Suppressor macrophage treated with lipopolysaccharide for 4 hours (primary cell): ENCODE measurements at regions not wholly inside any gene's neighbourhood (a gene's known extent, or its start where the extent isn't known, plus 50 kb on each side); places are given as distances from the start of the nearest gene placed in this dataset.
"Not testable (repeated sequence)": the region's sequence is repeated elsewhere in the genome, so short reads cannot be mapped to it uniquely, and the experiment has no call there.

Source experiments
- DNase-seq: peaks from one replicate; pipeline ENCODE4 v3.0.0-alpha.2; 2020

GRCh38 chr7:153392726-153393125 lies 633.2 kb downstream of the ACTR3B start:
- DNase-seq, result no peak

DNA sequence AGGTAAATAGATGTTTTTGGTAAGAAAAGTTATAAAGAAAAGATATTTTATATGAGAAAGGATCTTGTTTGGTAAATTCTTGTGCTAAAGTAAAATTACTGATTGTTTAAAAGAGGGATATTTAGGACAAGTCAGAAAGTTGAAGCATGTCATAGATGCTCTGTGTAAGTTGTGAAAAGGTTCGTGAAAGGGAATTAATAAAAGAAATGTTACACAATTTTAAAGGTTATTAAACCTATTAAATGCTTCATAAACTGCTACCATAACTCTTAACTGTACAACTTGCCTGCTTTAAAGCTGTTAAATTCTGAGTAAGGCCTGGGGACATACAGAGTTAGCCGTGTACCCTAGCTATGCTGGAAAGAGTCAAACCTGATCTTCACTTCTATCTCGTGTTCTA lies 634.1 kb downstream of the ACTR3B start:
- DNase-seq, result no peak

DNA sequence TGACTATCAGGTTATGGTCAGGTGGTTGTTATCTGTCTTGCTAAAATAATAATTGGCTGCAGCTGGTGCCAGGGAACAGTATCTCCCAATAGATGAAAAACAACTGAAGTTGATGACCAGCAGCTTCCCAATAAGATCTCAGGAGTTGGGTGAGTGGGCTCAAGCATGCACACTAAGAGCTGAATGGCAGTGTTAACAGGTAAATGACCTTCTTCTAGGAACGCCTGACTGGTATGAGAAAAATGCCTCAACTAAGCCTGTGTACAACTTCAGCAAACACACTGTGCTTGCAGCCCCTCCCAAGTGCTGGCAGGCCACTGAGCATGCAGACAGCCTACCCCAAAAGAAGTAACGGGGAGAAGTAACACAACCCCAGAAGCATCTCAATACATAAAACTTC lies 636.9 kb downstream of the ACTR3B start:
- DNase-seq, result no peak

DNA sequence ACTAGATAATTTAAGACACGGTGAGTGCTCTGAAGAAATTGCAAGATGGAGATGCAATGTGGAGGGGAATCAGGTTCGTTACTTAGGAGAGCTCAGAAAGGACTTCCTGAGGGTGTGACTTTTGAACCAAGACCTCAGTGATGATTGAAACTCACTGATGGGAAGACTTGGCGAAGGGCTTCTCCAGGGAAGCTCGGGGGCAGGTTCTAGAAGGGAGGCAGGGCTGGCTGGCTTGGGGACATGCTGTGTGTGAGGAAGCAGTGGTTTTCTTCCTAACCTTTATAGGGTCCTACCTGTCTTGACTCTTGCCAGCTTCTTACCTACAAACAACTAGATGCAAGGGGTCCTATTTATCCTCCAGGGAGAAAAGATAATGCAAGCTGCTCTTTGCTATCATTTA lies 637.9 kb downstream of the ACTR3B start:
- DNase-seq, result no peak

DNA sequence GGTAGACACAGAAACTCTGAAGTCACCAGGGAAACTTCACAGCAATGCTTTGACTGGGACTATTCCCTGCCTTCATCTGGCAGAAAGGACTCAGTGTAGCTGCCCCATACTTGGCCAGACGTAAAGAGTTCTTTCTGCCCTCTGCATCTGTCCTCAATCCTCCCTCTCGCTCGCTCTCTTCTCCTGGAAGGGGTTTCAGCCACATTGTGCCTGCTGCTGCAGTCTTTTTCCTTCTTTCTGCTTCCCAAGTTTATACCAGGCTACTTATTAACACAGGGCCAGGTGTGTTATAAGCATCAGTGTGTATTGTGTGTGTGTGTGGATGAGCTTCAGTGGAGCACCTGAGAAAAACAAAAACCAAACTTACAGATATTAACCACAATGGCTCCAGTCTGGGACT lies 638.4 kb downstream of the ACTR3B start:
- no peak for DNase-seq

DNA sequence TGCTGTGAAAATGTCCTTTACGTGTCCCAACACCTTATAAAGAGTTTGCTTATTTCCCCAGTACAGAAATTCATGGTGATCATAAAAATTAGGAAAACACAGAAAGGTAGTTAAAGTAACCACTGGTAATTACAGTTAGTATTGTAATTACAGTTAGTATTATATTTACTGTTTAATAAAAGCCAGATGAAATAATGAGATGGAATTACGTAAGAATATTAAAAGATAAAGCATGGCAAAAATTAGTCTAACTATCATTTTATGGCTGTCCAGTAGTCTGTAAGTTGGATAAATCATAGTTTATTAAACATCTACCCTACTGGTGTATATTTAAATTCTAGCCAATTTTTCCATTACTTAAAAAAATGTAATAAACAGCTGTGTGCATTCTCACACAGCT lies 638.8 kb downstream of the ACTR3B start:
- no peak for DNase-seq

DNA sequence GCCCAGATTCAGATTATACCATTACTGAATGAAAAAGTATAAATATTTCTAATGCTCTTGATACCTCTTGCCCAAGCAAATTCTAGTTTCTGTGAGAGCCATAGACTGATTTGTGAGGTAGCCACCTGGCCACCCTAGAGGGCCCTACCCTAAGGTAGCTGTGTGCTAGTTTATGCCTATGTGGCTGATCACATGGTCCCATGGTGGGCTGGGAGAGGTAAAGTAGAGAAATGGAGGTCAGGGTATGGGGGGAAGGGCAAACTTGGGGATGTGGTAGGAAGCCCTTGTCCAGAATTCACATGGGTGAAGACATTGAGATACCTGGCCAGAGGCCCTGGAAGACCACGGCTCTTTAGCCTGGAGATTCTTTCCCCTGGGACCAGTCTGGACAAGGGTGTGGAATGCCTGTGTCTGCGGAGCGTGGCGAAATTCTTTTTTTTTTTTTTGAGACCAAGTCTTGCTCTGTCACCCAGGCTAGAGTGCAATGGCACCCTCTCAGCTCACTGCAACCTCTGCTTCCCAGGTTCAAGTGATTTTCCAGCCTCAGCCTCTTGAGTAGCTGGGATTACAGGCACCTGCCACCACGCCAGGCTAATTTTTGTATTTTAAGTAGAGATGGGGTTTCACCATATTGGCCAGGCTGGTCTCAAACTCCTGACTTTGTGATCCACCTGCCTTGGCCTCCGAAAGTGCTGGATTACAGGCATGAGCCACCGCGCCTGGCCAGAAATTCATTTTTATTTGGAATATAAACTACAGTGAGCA lies 639.4 kb downstream of the ACTR3B start:
- no peak for DNase-seq

DNA sequence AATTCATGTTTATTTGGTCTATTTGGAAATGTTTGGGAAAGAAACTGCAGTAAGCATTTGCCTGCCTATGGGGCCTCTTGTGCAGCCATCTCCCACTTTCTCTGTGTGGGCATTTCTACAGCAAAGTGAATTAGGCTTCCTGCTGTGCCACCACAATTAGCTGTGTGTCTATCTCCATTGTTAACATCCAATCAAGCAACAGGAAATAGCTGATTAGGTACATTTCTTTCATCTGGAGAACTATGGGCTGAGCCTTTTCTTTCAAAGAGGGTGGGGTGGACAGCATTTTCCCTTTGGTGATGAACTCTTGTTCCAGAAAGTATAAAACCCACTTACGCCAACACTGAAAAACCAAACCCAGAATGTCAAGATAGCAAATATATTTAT lies 640.0 kb downstream of the ACTR3B start:
- no peak for DNase-seq

DNA sequence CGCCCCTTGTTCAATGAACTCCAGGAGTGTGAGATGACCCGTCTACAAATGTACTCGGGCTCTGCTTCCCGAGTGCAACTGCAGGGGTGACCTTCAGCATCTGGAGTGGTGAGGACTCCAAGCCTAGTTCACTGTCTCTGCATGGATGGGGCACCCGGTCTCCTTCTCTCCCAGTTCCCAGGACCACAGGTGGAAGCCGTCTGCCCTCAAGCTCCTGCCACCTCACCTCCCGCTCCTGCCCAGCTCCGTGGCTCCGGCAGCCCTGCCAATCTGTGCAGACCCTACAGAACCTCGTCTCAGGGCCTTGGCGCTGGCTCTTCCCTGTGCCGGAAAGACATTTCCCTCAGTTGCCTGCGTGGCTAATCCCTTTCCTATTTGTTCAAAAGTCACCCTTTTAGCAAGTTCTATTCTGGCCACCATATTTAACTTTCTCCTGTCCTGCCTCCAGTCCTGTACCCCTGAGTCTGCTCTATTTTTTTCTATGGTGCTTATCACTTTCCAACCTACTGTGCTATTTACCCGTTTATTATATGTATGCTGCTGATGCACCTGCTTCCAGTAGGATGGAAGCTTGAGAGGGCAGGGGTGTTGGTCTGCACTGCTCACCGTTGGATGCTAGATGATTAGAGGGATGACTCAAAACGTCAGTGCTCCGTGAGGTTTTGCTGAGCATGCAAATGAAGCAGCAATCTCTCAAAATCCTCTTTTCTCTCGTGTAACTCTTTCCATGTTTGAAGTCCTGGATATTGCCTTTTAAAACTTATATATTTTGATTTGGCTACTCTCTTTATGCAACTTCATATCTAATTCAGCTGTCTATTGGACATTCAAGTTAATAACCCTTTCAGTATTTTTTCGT lies 641.4 kb downstream of the ACTR3B start:
- no peak for DNase-seq

- no peak for DNase-seq
These were observed 642.5 kb downstream of the ACTR3B start for GRCh38 chr7:153401795-153402720.

DNA sequence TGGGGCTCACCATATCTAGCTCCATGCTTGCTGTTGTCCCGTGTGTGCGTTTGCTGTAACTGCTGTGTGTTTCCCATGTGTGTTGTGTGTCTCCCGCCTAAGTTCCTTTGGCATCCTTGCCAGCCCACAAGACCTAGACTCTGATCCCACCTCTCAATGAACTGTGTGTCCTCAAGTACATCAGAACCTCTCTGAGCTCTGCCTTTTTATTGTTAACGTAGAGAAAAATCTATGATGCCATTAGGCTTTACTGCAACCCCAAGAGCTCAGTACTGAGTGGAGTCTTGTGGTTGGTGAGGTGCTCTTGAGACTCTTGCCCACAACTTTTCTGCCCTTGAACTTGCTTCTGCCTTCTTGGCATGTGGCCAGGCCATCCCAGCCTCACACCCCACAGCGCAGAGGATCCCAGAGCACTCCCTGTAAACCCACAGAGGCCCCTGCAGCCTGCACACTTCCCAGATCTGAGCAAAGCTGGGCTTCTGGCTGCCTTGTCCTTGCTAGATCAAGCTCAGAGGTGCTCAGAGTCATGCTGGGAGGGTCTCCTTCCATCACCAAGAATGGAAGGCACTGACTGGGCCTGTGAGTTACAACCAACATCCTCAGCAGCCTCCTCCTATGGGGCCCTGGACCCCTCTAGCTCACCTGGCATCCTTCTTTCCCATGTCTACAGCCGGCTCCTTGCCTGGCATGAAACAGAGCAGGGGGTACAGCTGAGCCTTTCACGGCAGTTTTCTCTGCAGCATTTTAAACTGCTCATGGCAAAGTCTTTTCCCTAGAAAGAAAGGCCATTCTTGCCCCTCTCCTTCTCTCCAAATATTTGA lies 643.4 kb downstream of the ACTR3B start:
- no peak for DNase-seq

DNA sequence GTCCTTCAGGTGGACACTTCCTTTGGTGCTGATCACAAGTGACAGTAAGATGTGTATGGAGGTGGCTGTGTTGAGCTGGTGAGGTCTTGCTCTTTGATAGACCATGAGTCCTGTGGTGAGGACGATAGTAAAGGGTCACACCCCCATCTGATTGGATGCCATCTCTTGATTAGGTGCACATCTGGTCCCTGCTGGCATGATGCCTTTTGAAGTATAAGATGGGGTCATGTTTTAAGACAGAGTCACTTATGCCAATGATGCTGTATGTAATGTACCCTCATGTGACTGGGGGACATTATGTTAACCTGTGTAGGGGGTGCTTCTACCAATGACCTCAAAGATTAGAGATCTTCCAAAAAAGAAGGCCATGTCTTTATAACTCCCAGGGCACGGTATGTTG lies 644.6 kb downstream of the ACTR3B start:
- DNase-seq, result no peak

DNA sequence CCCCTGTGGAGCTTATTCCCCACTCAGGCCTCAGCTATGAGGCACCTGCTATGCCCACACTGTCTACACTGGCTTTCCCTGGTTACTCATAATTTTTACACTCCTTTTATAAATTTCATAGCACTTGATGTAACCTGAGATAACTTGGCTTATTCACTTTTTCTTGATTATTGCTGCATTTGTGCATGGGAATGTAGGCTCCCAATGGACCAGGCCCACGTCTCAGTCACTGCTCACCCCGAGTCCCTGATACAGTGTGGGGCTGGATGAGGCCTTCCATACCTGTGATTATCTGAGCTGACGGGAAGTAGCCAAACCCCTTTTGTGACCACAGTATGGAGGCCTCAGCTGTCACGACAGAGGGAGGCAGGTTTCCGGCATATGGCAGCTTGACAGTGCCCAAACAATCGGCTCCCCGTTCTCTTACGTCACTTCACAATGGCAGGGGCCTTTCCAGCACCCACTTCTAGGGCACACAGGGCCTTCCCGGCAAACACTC lies 645.3 kb downstream of the ACTR3B start:
- no peak for DNase-seq

DNA sequence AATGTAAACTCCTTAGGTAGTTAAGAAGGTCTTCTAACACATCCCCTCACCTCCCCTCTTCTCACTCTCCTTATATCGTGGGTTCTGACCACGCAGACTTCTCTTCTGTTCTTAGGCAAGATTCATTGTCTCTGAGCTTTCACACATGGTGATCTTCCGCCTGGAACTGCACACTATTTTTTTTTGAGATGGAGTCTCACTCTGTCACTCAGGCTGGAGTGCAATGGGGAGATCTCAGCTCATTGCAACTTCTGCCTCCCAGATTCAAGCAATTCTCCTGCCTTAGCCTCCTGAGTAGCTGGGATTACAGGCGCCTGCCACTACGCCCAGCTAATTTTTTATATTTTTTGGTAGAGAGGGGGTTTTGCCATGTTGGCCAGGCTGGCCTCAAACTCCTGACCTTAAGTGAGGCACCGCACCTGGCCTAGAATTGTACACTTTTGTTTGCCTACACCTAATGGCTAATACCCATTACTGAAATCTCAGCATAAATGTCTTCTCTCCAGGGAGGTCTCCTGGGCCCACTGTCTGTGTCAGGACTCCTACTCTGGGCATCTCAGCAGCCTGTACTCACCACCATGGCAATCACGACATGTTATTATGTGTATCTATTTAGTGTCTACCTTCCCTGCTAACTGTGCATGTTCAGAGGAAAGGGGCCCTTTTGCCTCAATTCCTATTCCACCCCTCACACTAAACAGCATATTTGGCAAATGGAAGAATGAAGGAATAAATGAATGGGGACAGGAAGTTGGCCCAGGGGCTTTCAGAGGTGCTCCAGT lies 646.3 kb upstream of the DPP6 start:
- DNase-seq, result no peak

DNA sequence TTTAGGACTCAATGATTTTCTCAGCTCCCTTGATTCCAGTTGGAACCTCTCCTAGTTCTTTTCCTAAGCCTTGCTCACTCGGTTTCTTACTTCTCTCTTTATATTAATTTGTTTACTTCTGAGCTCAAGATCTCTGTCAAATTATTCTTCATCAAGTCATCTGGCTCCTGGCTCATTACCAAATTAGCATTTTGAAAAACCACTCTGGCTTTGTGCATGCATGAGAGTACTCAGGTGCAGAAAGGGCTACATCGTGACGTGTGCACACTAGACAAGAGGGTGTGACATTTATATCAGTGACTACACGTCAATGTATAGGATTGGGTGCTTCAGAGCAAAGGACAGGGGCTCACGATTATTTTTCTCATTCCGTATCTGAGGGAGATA lies 645.7 kb upstream of the DPP6 start:
- DNase-seq, result no peak

- no peak for DNase-seq
These were observed 644.7 kb upstream of the DPP6 start for GRCh38 chr7:153407291-153408046.

GRCh38 chr7:153408360-153409335 lies 643.5 kb upstream of the DPP6 start:
- DNase-seq, result no peak

DNA sequence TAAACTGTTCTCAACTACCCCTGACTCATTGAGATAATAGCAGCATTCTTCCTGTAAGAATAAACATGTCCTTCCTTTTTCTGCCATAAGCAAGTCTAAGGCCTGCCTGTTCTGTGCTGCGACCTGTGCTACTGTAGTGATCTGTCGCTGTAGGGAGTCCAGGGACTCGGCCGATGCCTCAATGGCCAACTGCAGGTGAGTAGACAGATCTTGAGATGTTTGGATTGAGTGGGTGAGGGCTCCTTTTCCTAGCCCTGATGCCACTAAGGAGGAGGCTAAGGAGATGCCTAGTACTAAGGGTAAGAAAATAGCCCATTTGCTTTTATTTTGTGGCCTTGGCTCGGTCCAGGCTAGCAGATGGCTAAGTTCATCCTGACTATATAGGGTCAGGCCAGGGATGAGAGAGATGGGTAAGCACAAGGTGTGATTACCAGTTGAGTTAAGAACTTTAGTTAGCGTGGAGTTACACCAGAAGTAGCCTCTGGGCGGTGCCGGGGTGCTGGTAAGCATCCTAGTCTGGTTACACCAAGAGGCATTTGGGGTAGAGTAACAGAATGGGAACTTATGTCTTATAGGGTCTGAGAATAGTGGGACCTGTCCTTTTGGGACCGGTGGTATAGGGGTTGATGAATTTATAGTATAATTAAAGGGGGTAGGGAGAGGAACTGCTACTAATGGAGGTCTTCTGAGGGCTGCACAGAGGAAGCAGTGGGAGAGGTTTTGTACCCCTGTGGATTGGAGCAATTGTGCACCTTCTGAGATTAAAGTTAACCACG lies 642.4 kb upstream of the DPP6 start:
- not testable (repeated sequence) for DNase-seq
